GM23248 (cell line): ENCODE measurements at regions not wholly inside any gene's neighbourhood (a gene's known extent, or its start where the extent isn't known, plus 50 kb on each side); places are given as distances from the start of the nearest gene placed in this dataset.

ENCODE experiments used
- EZH2 ChIP-seq: fragments of 200-600 bp; sonication (generic); IDR thresholded peaks from 2 replicates; pipeline ENCODE4 v1.6.1; 2018; ENCODE audit warnings: antibody characterized with exemption, mild to moderate bottlenecking; ENCODE audit not compliant: insufficient read depth, poor library complexity, severe bottlenecking
- EZH2phosphoT487 ChIP-seq: fragments of 200-600 bp; sonication (generic); IDR thresholded peaks from 2 replicates; pipeline ENCODE4 v1.6.1; 2018; ENCODE audit warnings: antibody characterized with exemption, moderate library complexity, mild to moderate bottlenecking, low read depth; ENCODE audit not compliant: insufficient read depth

- TF ChIP-seq EZH2 (no peak), EZH2phosphoT487 (no peak)
These were observed 825.1 kb upstream of the ARRDC3 start for GRCh38 chr5:92208265-92208664.
